Astrocyte of the cerebellum (primary cell): ENCODE measurements at regions not wholly inside any gene's neighbourhood (a gene's known extent, or its start where the extent isn't known, plus 50 kb on each side); places are given as distances from the start of the nearest gene placed in this dataset.
A peak's percentile ranks its signal among the peaks of the same experiment; 100 is the strongest.

Source experiments
- DNase-seq: peaks from one replicate; pipeline ENCODE4 v3.0.0-alpha.2; 2011; ENCODE audit warnings: low read depth
- H3K4me3 ChIP-seq: 2 replicates; pipeline ENCODE4 v1.5.1; 2011; ENCODE audit warnings: mild to moderate bottlenecking, low read depth, low read length, moderate library complexity
- in situ Hi-C: cut with HindIII; loops from 2 replicates; pipeline ENCODE4 v1.10.0; 2017; ENCODE audit warnings: low sequenced_read_pairs
- TF ChIP-seq, protein P1 (sequence below): IDR thresholded peaks from 2 replicates; pipeline ENCODE4 v1.5.1; 2012; ENCODE audit warnings: low read length, low read depth, moderate library complexity, mild to moderate bottlenecking; ENCODE audit errors: missing control alignments

DNA sequence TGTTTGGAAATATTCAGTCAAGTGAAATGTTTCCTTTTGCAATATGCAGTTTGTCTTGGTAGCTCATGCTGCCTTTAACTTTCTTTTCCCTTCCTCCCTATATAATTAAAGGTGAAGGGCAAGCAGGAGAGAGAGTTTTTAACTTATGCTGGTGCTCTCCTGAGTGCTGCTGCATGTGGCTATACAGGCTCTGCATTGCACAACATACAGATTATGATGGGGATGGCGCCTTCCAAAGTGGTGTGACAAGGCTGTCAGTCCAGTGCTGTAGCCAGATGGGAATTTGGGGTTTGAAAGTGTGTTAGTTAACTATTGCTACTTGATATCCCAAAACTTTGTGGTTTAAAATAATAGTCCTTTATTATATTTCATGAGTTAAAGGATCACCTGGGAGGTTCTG, 199.0 kb downstream of the ATP23 start:
- TF ChIP-seq, protein P1, sequence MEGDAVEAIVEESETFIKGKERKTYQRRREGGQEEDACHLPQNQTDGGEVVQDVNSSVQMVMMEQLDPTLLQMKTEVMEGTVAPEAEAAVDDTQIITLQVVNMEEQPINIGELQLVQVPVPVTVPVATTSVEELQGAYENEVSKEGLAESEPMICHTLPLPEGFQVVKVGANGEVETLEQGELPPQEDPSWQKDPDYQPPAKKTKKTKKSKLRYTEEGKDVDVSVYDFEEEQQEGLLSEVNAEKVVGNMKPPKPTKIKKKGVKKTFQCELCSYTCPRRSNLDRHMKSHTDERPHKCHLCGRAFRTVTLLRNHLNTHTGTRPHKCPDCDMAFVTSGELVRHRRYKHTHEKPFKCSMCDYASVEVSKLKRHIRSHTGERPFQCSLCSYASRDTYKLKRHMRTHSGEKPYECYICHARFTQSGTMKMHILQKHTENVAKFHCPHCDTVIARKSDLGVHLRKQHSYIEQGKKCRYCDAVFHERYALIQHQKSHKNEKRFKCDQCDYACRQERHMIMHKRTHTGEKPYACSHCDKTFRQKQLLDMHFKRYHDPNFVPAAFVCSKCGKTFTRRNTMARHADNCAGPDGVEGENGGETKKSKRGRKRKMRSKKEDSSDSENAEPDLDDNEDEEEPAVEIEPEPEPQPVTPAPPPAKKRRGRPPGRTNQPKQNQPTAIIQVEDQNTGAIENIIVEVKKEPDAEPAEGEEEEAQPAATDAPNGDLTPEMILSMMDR, result no peak
- no peak overlapping the region for H3K4me3 ChIP-seq
- DNase-seq, result no peak
- in situ Hi-C loops, result no loop called here

DNA sequence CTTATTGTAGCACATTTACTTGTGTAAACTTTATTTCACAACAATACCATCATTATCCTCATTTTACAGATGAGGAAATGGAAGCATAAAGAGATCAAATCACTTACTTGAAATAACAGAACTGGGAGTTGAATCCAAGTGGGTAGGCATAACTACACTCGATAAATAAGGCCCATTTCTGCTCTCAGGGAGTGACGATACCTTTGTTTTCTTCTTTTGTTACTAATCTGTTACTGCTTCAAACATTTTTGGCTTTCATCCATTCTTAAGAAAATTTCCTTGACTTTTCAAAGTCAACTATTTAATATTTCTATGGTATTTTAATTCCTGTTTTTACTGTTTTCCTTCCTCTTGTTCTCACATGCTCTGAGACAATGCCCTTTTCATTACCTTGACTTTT, 201.6 kb downstream of the ATP23 start:
- in situ Hi-C loops, result no loop called here
- DNase-seq, result no peak
- no peak overlapping the region for H3K4me3 ChIP-seq
- TF ChIP-seq, protein P1, result no peak

DNA sequence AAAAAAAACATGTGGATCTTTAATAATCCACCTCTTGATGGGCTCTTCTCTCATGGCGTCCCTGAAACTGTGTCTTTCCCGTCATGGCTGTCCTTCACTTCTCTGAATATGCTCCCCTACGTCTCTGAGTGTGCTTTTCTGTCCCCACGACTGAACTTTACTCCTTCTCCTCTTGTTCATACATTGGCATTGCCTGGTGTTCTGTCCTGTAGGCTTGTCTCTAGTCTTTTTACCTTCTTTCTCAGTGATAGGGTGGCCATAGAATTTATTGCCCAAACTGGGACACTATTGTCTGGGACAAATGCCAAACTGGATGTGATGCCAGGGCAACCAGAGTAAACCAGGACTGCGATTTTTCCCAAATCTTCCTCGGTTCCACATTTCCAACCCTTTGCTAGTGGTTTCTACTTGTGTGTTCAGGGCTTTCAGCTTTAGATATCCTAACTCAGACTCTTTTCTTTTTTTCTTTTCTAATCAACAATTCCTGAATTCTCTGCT, 202.2 kb downstream of the ATP23 start:
- DNase-seq, result no peak
- in situ Hi-C loops, result no loop called here

DNA sequence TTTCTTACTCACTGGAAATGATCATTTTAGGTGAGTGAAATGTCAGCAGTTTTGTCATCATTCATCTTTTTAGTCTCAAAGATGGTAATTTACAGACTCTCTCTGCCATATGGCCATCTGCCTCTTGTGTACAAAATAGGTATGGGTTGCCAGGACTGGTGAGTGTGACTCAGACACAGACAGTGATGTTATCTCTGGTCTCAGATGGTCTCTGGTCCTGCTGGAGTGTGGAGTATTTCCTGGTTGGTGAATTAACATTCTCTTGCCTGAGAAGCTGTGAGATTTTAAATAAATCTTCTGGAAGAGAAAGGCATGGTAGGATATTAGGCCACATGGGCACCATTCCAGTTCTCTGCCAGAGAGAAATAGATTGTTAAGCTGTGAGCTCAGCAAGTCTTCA, 207.0 kb downstream of the ATP23 start:
- no peak overlapping the region for H3K4me3 ChIP-seq
- DNase-seq, result peak; percentile 12
- TF ChIP-seq, protein P1, result no peak
- in situ Hi-C loops, result no loop called here

More for the DNA sequence above, 202.2 kb downstream of the ATP23 start:
- TF ChIP-seq, protein P1, result no peak
- no peak overlapping the region for H3K4me3 ChIP-seq

DNA sequence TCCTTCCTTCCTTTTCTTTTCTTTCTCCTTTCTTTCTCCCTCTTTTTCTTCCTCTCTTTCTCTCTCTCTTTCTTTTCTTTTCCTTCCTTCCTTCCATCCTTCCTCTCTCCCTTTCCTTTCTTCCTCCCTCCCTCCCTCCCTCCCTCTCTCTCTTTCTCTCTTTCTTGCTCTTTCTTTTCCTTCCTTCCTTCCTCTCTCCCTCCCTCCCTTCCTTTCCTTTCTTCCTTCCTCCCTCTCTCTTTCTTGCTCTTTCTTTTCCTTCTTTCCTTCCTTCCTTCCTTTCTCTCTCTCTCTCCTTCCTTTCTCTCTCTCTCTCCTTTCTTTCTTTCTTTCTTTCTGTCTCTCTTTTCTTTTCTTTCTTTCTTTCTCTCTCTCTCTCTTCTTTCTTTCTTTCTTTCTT, 207.6 kb downstream of the ATP23 start:
- TF ChIP-seq, protein P1, result no peak
- DNase-seq, result no peak
- in situ Hi-C loops, result no loop called here

DNA sequence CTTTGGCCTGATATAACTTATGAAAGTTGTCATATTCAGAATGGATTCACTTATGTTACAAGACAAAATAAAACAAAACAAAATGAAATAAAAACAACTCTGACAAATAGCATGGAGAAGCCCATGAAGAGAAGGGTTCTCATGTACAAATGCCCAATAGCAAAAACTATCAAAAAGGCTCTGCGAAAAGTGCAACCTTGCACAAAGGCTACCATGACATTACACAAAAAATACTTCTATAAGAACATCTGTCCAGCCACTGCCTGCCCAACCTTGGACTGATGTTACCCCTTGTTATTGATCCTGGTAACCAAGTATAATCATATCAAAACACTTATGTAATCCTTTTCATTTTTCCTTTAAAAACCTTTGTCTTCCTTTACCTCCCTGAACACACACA, 213.0 kb downstream of the ATP23 start:
- TF ChIP-seq, protein P1, result no peak
- in situ Hi-C loops, result no loop called here
- H3K4me3 ChIP-seq, result no peak overlapping the region
- DNase-seq, result no peak

More for the DNA sequence above, 207.6 kb downstream of the ATP23 start:
- H3K4me3 ChIP-seq, result no peak overlapping the region

DNA sequence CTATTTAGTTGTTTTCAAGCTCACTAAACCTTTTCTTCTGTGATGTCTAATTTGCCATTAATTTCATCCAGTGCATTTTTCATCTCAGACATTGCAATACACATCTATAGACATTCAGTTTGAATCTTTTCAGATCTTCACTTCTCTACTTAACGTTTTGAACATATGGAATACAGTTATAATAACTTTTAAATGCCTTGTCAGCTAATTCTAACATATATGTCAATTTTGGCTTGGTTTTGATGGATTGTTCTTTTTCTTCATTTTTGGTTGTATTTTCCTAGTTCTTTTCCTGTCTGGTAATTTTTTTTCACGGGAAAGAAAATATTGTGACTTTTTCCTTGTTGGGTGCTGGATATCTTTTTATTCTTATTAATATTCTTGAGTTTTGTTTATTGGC, 215.3 kb downstream of the ATP23 start:
- no peak overlapping the region for H3K4me3 ChIP-seq
- in situ Hi-C loops, result no loop called here
- DNase-seq, result no peak
- TF ChIP-seq, protein P1, result no peak
